ENCODE measurements at regions not wholly inside any gene's neighbourhood (a gene's known extent, or its start where the extent isn't known, plus 50 kb on each side); places are given as distances from the start of the nearest gene placed in this dataset.
"Not testable (repeated sequence)": the region's sequence is repeated elsewhere in the genome, so short reads cannot be mapped to it uniquely, and the experiment has no call there.

DNA sequence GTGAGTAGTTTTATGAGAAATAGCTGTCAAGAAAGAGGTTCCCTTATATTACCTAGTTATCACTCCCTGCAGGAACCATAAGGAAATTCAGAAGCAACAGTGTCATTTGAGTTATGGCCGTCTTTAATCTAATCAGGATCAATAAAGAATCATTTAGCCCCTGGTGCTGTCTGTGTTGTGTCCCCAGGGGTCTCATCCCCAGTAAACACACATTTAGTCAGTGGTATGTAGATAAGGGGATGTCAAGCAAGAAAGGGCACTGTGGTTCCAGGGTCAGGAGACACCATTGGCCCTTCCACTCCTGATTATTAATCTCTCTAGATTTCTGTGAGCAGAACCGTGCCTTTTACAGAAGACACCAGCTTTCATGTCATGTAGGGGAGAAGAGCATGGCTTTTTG, 158.0 kb upstream of the SEMA6A start:
- H3K9ac ChIP-seq (ENCODE audit: insufficient read length, low read depth), result no peak overlapping the region
- TF ChIP-seq ZNF274 (IDR thresholded peaks at IDR 0.05; ENCODE audit: low read depth, low read length) (no peak), SUZ12 (IDR thresholded peaks at IDR 0.05; ENCODE audit: extremely low read depth, insufficient read depth, insufficient read length) (no peak), YY1 (IDR thresholded peaks at IDR 0.05; ENCODE audit: insufficient read depth, insufficient read length) (no peak)
- DNase-seq (ENCODE audit: low read depth, low spot score), result no peak
- H3K4me1 ChIP-seq (ENCODE audit: insufficient read depth, insufficient read length), result peaks cover 1% of the 10 kb centered on the region
- no peaks in the 10 kb centered on the region for H3K27me3 ChIP-seq (ENCODE audit: insufficient read depth, insufficient read length)
- H3K36me3 ChIP-seq (ENCODE audit: insufficient read depth, insufficient read length, low read length), result no peaks in the 10 kb centered on the region
- H3K9me3 ChIP-seq (ENCODE audit: insufficient read depth, low read length), result no peaks in the 10 kb centered on the region
- no peak overlapping the region for H3K4me3 ChIP-seq (ENCODE audit: insufficient read length, low read depth)

DNA sequence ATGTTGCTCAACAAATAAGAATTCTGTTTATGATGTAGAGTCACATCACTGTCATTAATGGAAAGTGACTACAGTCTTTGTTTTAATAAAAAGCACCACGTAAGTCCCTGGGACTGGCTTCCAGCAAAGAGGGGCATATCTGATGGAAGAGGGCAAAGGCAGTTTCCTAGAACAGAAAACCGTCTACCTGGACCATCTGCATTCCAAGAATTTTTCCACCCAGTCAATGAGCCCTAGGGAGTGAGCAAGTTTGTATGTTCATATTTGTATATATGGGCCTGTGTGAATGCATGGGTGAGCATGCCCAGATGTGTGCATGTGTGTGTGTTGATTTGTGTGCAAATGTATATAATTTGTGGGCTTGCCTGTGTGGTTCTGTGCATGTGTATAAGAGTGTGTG, 156.8 kb upstream of the SEMA6A start:
- no peak for DNase-seq (ENCODE audit: low read depth, low spot score)
- no peak overlapping the region for H3K4me3 ChIP-seq (ENCODE audit: insufficient read length, low read depth)
- TF ChIP-seq SUZ12 (IDR thresholded peaks at IDR 0.05; ENCODE audit: extremely low read depth, insufficient read depth, insufficient read length) (no peak), ZNF274 (IDR thresholded peaks at IDR 0.05; ENCODE audit: low read depth, low read length) (no peak), YY1 (IDR thresholded peaks at IDR 0.05; ENCODE audit: insufficient read depth, insufficient read length) (no peak)

DNA sequence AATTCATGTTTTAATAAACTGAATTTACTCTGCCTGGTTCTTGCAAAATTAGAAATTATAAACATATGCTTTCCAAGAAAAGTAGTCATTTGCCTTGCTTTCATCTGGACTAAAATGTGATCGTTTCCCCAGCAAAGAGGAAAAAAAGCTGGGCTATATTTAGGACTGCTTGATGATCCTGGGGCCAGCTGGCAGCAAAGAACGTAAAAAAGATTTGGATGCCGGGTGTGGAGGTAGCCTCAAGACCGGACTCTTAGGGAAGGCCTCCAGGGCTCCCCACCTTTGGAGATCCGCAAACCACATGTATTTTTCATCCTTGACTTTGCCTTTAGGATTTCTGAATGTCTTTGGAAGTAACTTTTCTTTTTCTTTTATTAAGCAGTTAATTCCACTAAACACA, 156.1 kb upstream of the SEMA6A start:
- Histone ChIP-seq H3K9ac (ENCODE audit: insufficient read length, low read depth) (no peak overlapping the region), H3K9me3 (ENCODE audit: insufficient read depth, low read length) (no peaks in the 10 kb centered on the region), H3K27me3 (ENCODE audit: insufficient read depth, insufficient read length) (no peaks in the 10 kb centered on the region), H3K4me3 (ENCODE audit: insufficient read length, low read depth) (no peak overlapping the region), H3K36me3 (ENCODE audit: insufficient read depth, insufficient read length, low read length) (no peaks in the 10 kb centered on the region), H3K4me1 (ENCODE audit: insufficient read depth, insufficient read length) (peaks cover 1% of the 10 kb centered on the region)
- TF ChIP-seq ZNF274 (IDR thresholded peaks at IDR 0.05; ENCODE audit: low read depth, low read length) (no peak), YY1 (IDR thresholded peaks at IDR 0.05; ENCODE audit: insufficient read depth, insufficient read length) (no peak), SUZ12 (IDR thresholded peaks at IDR 0.05; ENCODE audit: extremely low read depth, insufficient read depth, insufficient read length) (no peak)
- no peak for DNase-seq (ENCODE audit: low read depth, low spot score)

More for the DNA sequence above, 156.8 kb upstream of the SEMA6A start:
- Histone ChIP-seq H3K27me3 (ENCODE audit: insufficient read depth, insufficient read length) (no peaks in the 10 kb centered on the region), H3K36me3 (ENCODE audit: insufficient read depth, insufficient read length, low read length) (no peaks in the 10 kb centered on the region), H3K9ac (ENCODE audit: insufficient read length, low read depth) (no peak overlapping the region), H3K4me1 (ENCODE audit: insufficient read depth, insufficient read length) (peaks cover 1% of the 10 kb centered on the region), H3K9me3 (ENCODE audit: insufficient read depth, low read length) (no peaks in the 10 kb centered on the region)

DNA sequence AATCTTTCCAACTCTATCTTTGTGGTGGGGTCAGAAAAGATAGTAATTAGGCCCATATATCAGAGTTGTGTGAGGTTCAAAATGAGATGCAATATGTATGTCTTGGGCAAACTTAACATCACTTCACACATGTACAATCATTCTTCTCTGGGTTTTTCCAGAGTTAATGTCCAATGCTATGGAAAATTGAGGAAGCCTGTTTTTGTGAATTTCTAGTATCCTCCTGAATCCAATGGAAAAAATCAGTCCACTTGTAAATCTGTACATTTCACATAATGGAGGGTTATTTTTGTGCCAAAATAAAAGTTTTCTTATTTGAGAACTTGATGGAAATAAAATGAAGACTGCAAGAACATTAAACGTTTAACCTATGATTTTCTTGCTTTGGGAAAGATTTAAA, 155.6 kb upstream of the SEMA6A start:
- H3K9ac ChIP-seq (ENCODE audit: insufficient read length, low read depth), result no peak overlapping the region
- no peak for TF ChIP-seq YY1 (IDR thresholded peaks at IDR 0.05; ENCODE audit: insufficient read depth, insufficient read length)
- TF ChIP-seq SUZ12 (IDR thresholded peaks at IDR 0.05; ENCODE audit: extremely low read depth, insufficient read depth, insufficient read length), result no peak
- TF ChIP-seq ZNF274 (IDR thresholded peaks at IDR 0.05; ENCODE audit: low read depth, low read length), result no peak
- DNase-seq (ENCODE audit: low read depth, low spot score), result no peak
- H3K9me3 ChIP-seq (ENCODE audit: insufficient read depth, low read length), result no peaks in the 10 kb centered on the region
- peaks cover 1% of the 10 kb centered on the region for H3K4me1 ChIP-seq (ENCODE audit: insufficient read depth, insufficient read length)
- no peaks in the 10 kb centered on the region for H3K36me3 ChIP-seq (ENCODE audit: insufficient read depth, insufficient read length, low read length)
- no peak overlapping the region for H3K4me3 ChIP-seq (ENCODE audit: insufficient read length, low read depth)
- no peaks in the 10 kb centered on the region for H3K27me3 ChIP-seq (ENCODE audit: insufficient read depth, insufficient read length)

DNA sequence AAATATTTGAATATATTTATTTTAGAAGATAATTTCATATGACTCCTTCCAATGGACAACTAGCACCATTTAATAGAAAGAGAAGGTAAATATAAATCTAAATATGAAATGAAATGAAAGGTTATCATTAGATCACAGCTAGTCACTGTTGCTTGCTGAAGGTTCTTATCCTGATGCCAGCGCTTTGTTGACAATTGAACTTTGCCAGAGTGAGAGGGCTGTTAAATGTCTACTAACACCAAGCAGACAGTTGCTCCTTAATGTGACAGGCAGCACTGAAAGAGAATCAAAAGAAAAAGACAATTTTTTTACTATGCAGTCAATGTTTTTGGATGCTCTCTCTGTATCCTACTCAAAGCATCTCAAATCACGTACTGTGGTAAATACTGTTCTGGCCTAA, 152.6 kb upstream of the SEMA6A start:
- no peak for DNase-seq (ENCODE audit: low read depth, low spot score)
- no peak for TF ChIP-seq YY1 (IDR thresholded peaks at IDR 0.05; ENCODE audit: insufficient read depth, insufficient read length)
- TF ChIP-seq ZNF274 (IDR thresholded peaks at IDR 0.05; ENCODE audit: low read depth, low read length), result no peak
- TF ChIP-seq SUZ12 (IDR thresholded peaks at IDR 0.05; ENCODE audit: extremely low read depth, insufficient read depth, insufficient read length), result no peak
- H3K9ac ChIP-seq (ENCODE audit: insufficient read length, low read depth), result no peak overlapping the region
- H3K36me3 ChIP-seq (ENCODE audit: insufficient read depth, insufficient read length, low read length), result no peaks in the 10 kb centered on the region
- no peaks in the 10 kb centered on the region for H3K9me3 ChIP-seq (ENCODE audit: insufficient read depth, low read length)
- H3K4me1 ChIP-seq (ENCODE audit: insufficient read depth, insufficient read length), result no peaks in the 10 kb centered on the region
- no peaks in the 10 kb centered on the region for H3K27me3 ChIP-seq (ENCODE audit: insufficient read depth, insufficient read length)
- no peak overlapping the region for H3K4me3 ChIP-seq (ENCODE audit: insufficient read length, low read depth)

DNA sequence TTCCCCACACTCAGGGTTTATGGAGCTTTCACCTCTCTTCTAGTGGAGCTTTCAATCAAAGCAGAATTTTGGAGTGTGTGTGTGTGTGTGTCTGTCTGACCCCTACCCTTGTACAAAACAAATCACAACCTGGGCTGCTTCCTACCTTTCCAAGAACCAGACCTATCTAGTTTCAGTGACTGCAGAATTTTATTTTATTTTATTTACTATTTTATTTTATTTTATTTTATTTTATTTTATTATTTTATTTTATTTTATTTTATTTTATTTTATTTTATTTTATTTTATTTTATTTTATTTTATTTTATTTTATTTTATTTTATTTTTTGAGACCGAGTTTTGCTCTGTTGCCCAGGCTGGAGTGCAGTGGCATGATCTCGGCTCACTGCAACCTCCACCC, 151.6 kb upstream of the SEMA6A start:
- not testable (repeated sequence) for H3K4me1 ChIP-seq (ENCODE audit: insufficient read depth, insufficient read length); DNase-seq (ENCODE audit: low read depth, low spot score)

DNA sequence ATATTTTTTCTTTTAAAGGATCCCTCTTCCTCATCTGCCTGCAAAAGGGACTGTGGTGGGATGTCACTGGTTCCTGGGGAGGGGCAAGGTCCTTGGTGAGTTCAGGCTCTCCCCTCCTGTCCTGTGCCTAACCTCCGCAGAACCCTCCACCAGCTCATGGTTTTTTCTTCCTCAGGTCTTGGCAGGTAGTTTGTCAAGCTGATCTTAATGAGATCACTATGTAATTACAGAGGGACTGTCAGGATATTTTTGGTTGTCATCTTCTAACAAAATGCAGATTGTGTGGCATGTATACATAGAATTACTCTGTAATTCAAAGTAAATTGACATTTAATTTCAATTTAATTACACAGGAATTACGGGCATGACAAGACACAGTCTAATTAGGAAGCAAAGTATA, 150.3 kb upstream of the SEMA6A start:
- Histone ChIP-seq H3K9me3 (ENCODE audit: insufficient read depth, low read length) (no peaks in the 10 kb centered on the region), H3K4me3 (ENCODE audit: insufficient read length, low read depth) (no peak overlapping the region), H3K9ac (ENCODE audit: insufficient read length, low read depth) (no peak overlapping the region), H3K4me1 (ENCODE audit: insufficient read depth, insufficient read length) (no peaks in the 10 kb centered on the region), H3K27me3 (ENCODE audit: insufficient read depth, insufficient read length) (no peaks in the 10 kb centered on the region), H3K36me3 (ENCODE audit: insufficient read depth, insufficient read length, low read length) (no peaks in the 10 kb centered on the region)
- DNase-seq (ENCODE audit: low read depth, low spot score), result no peak
- TF ChIP-seq SUZ12 (IDR thresholded peaks at IDR 0.05; ENCODE audit: extremely low read depth, insufficient read depth, insufficient read length) (no peak), ZNF274 (IDR thresholded peaks at IDR 0.05; ENCODE audit: low read depth, low read length) (no peak), YY1 (IDR thresholded peaks at IDR 0.05; ENCODE audit: insufficient read depth, insufficient read length) (no peak)

More for the DNA sequence above, 151.6 kb upstream of the SEMA6A start:
- H3K27me3 ChIP-seq (ENCODE audit: insufficient read depth, insufficient read length); H3K9me3 ChIP-seq (ENCODE audit: insufficient read depth, low read length); H3K36me3 ChIP-seq (ENCODE audit: insufficient read depth, insufficient read length, low read length); H3K4me3 ChIP-seq (ENCODE audit: insufficient read length, low read depth); H3K9ac ChIP-seq (ENCODE audit: insufficient read length, low read depth): not testable (repeated sequence)

DNA sequence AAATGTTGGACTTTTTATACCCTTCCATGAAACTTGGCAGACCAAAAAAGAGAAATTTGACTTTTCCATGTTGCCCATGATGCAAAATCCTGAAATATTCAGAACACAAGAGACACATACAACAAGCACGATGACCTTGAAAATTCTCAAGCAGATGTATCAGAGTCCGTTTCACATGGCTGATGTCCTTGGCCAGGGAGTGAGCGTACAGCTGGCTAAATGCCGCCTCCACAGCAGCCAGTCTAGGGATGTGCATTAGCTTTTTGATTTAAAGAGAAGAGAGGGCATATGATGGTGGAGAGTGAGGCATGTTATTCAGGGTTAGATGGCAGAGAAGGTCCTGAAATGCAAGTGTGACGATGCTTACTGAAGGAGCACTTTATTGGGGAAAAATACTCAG, 148.0 kb upstream of the SEMA6A start:
- H3K27me3 ChIP-seq (ENCODE audit: insufficient read depth, insufficient read length), result no peaks in the 10 kb centered on the region
- H3K36me3 ChIP-seq (ENCODE audit: insufficient read depth, insufficient read length, low read length), result no peaks in the 10 kb centered on the region
- no peak overlapping the region for H3K4me3 ChIP-seq (ENCODE audit: insufficient read length, low read depth)
- no peaks in the 10 kb centered on the region for H3K9me3 ChIP-seq (ENCODE audit: insufficient read depth, low read length)
- no peak for DNase-seq (ENCODE audit: low read depth, low spot score)
- H3K9ac ChIP-seq (ENCODE audit: insufficient read length, low read depth), result no peak overlapping the region
- no peak for TF ChIP-seq ZNF274 (IDR thresholded peaks at IDR 0.05; ENCODE audit: low read depth, low read length)
- TF ChIP-seq YY1 (IDR thresholded peaks at IDR 0.05; ENCODE audit: insufficient read depth, insufficient read length), result no peak
- H3K4me1 ChIP-seq (ENCODE audit: insufficient read depth, insufficient read length), result no peaks in the 10 kb centered on the region

Measured in NT2/D1 (cell line).